Left lung (tissue), 4 donors: ENCODE measurements at regions not wholly inside any gene's neighbourhood (a gene's known extent, or its start where the extent isn't known, plus 50 kb on each side); places are given as distances from the start of the nearest gene placed in this dataset.

Experiments
- ATAC-seq: fragments of 200-7000 bp; cut with Tn5 transposase; one replicate; pipeline ENCODE4 v1.9.1; 2020; ENCODE audit warnings: moderate library complexity
- DNase-seq, 4 donors: peaks; one replicate each; pipeline ENCODE4 v3.0.0-alpha.2; 2013 to 2020
- H3K27ac ChIP-seq, 2 donors: fragments of 200-600 bp; sonication (generic) in 1 of 2; one replicate each; pipeline versions ENCODE4 v1.5.0 to v1.8.0; 2020 to 2021
- H3K27me3 ChIP-seq, 2 donors: fragments of 200-600 bp; sonication (generic) in 1 of 2; one replicate each; pipeline versions ENCODE4 v1.5.0 to v1.8.0; 2020 to 2021
- H3K36me3 ChIP-seq, 2 donors: fragments of 200-600 bp; sonication (generic) in 1 of 2; one replicate each; pipeline versions ENCODE4 v1.5.0 to v1.8.0; 2020 to 2021
- H3K4me1 ChIP-seq, 2 donors: fragments of 200-600 bp; one replicate each; pipeline ENCODE4 v1.8.0; 2021
- H3K4me3 ChIP-seq, 2 donors: fragments of 200-600 bp; sonication (generic) in 1 of 2; one replicate each; pipeline versions ENCODE4 v1.5.0 to v1.8.0; 2020 to 2021; ENCODE audit warnings: mild to moderate bottlenecking in 1 of 2
- H3K9me3 ChIP-seq, 2 donors: fragments of 200-600 bp; sonication (generic) in 1 of 2; one replicate each; pipeline versions ENCODE4 v1.5.0 to v1.8.0; 2020 to 2021
- CTCF ChIP-seq, 2 donors: fragments of 200-600 bp; sonication (generic) in 1 of 2; IDR thresholded peaks; one replicate each; pipeline versions ENCODE4 v1.5.0 to v1.8.0; 2021; ENCODE audit warnings: antibody characterized with exemption in 2 of 2
- intact Hi-C, 2 donors: fragments of 100-400 bp; cut with DNase I; formaldehyde crosslinking; loops; one replicate each; pipeline versions ENCODE4 v1.11.2 to v1.14.2; 2022
- donor health status: DM: no; HTN: yes; CAD: no.
- donor health status: DM: no; HTN: no; CAD: no.

DNA sequence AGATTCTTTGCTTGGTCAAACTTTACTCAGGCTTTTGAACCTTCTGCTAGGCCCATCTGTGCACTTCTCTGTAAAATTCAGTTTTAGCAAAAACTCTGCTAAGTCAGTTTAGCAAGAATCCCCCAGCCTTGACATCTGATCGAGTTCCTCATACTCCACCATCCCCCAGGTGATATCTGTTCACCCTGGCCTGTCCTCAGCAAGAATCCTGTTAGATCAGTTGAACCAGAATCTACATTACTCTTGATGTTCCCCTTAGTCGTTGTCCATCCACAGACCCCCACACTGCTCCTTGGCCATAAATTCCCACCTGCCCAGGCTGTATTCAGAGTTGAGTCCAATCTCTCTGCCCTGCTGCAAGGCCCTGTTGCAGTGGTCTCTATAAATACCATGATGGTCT lies 162.6 kb downstream of the ZNF674 start:
- Histone ChIP-seq H3K27ac (no peak overlapping the region), H3K9me3 (no peaks in the 10 kb centered on the region), H3K27me3 (no peaks in the 10 kb centered on the region), H3K4me3 (no peak overlapping the region), H3K36me3 (no peaks in the 10 kb centered on the region), H3K4me1 (no peaks in the 10 kb centered on the region)
- DNase-seq (no peak), ATAC-seq (no peak)
- intact Hi-C loops = no loop called here
- no peak for TF ChIP-seq CTCF (IDR thresholded peaks at IDR 0.05)

DNA sequence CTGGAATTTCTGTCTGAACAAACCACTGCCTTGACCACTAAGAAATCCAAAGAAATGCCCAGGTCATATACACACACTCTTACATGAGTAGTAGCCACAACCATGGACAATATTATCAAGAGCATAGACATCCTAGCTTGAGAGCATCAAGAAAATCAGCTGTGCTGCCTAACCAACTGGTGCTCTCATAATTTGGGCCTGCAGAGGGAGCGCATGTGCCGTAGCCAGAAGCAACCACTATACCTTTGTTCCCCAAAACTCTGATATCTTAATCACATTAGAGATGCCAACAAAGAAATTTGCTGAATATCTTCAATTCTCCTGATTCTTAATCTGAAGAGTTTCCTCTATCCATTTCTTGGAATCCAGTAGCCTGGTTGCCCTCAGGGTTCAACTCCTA lies 163.6 kb downstream of the ZNF674 start:
- Histone ChIP-seq H3K9me3 (no peaks in the 10 kb centered on the region), H3K4me3 (no peak overlapping the region), H3K27ac (no peak overlapping the region), H3K27me3 (no peaks in the 10 kb centered on the region), H3K4me1 (no peaks in the 10 kb centered on the region), H3K36me3 (no peaks in the 10 kb centered on the region)
- intact Hi-C loops = no loop called here
- TF ChIP-seq CTCF (IDR thresholded peaks at IDR 0.05) = peak in 1 of 2 donors; percentile 17
- DNase-seq (no peak), ATAC-seq (peak; percentile 41)

DNA sequence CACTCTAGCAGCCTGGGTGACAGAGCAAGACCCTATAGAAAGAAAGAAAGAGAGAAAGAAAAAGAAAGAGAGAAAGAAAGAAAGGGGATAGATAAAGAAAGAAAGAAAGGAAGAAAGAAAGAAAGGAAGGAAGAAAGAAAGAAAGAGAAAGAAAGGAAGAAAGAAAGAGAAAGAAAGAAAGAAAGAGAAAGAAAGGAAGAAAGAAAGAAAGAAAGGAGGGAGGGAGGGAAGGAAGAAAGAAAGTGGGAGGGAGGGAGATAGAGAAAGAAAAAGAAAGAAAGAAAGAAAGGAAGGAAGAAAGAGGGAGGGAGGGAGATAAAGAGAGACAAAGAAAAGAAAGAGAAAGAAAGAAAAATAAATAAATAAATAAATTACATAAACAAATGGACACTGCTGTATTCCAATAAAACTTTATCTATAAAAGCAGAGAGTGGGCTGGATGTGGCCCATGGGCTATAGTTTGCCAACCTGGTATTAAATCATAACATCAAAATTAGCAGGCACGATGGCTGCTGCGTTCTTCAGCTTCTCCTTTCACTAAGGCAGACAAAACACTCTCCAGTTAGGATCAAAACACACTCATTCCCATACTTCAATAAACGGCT lies 165.0 kb downstream of the ZNF674 start:
- no peak for TF ChIP-seq CTCF (IDR thresholded peaks at IDR 0.05)
- intact Hi-C loops = no loop called here
- ATAC-seq = no peak

DNA sequence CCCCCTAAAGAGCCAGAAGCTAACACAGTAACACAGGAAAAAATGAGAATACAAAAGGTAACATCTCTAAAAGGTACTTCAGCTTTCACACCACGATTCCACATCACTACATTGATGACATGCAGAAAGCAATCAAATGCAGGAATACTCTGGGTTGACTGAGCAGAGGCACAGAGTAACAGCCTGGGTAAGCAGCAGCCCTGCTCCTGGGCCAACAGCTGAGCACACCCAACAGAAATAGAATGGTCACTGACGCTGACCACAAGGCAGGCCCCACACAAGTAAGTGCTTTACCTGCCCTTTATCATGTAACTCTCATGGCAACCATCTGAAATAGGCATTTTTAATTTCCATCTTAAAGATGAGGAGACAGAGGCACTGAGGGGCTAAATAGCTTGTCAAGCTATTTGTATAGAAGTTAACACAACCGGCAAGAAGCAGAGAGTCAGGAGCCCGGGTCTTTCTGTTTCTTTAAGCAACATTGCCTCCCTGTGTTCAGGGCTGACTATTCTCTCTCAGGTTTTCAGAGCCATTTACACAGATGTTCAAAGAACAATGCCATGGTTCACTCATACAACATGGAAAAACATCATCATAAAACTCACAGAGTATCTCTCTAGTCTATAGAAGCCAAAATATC lies 168.9 kb downstream of the ZNF674 start:
- H3K27me3 ChIP-seq = no peaks in the 10 kb centered on the region
- H3K4me1 ChIP-seq = no peaks in the 10 kb centered on the region
- no peak overlapping the region for H3K4me3 ChIP-seq
- H3K9me3 ChIP-seq = no peaks in the 10 kb centered on the region
- H3K27ac ChIP-seq = no peak overlapping the region
- intact Hi-C loops = no loop called here
- no peaks in the 10 kb centered on the region for H3K36me3 ChIP-seq
- ATAC-seq = peak; percentile 91
- TF ChIP-seq CTCF (IDR thresholded peaks at IDR 0.05) = peak in 1 of 2 donors; percentile 19
- peak in 1 of 4 donors; percentile 20 for DNase-seq

More for the DNA sequence above, 165.0 kb downstream of the ZNF674 start:
- no peaks in the 10 kb centered on the region for H3K27me3 ChIP-seq
- no peaks in the 10 kb centered on the region for H3K4me1 ChIP-seq
- DNase-seq = no peak
- no peak overlapping the region for H3K27ac ChIP-seq
- no peaks in the 10 kb centered on the region for H3K9me3 ChIP-seq
- no peaks in the 10 kb centered on the region for H3K36me3 ChIP-seq
- H3K4me3 ChIP-seq = no peak overlapping the region

GRCh38 chrX:46375831-46376230 lies 169.4 kb downstream of the ZNF674 start:
- intact Hi-C loops = no loop called here
- no peak overlapping the region for H3K4me3 ChIP-seq
- H3K27ac ChIP-seq = no peak overlapping the region
- no peaks in the 10 kb centered on the region for H3K36me3 ChIP-seq
- DNase-seq = no peak
- H3K4me1 ChIP-seq = no peaks in the 10 kb centered on the region
- H3K27me3 ChIP-seq = no peaks in the 10 kb centered on the region
- no peak for TF ChIP-seq CTCF (IDR thresholded peaks at IDR 0.05)
- no peak for ATAC-seq
- H3K9me3 ChIP-seq = no peaks in the 10 kb centered on the region
